ENCODE measurements at regions not wholly inside any gene's neighbourhood (a gene's known extent, or its start where the extent isn't known, plus 50 kb on each side); places are given as distances from the start of the nearest gene placed in this dataset.

DNA sequence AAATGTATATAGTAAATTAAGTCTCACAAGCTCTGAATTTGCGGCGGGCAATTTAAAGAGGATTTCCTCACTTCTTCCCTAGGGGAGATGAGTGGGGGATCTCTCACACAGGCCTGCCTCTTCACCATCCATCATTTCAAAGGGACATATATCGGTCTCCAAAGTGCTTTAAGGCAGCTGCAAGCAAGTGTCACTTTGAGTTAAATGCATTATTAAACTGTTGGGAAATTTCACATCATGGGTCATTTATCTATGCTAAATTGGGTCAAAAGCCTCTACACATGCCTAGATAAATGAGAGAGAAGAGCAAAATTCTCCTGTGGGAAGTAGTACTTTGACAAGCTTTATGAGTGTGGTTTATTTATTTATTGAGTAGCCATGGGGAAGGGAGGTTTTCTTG lies 1106.1 kb upstream of the GOT2 start:
- TF ChIP-seq, protein P1, sequence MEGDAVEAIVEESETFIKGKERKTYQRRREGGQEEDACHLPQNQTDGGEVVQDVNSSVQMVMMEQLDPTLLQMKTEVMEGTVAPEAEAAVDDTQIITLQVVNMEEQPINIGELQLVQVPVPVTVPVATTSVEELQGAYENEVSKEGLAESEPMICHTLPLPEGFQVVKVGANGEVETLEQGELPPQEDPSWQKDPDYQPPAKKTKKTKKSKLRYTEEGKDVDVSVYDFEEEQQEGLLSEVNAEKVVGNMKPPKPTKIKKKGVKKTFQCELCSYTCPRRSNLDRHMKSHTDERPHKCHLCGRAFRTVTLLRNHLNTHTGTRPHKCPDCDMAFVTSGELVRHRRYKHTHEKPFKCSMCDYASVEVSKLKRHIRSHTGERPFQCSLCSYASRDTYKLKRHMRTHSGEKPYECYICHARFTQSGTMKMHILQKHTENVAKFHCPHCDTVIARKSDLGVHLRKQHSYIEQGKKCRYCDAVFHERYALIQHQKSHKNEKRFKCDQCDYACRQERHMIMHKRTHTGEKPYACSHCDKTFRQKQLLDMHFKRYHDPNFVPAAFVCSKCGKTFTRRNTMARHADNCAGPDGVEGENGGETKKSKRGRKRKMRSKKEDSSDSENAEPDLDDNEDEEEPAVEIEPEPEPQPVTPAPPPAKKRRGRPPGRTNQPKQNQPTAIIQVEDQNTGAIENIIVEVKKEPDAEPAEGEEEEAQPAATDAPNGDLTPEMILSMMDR (IDR thresholded peaks at IDR 0.05 in 4 of 5, conservative IDR thresholded peaks at IDR 0.05 in 1 of 5): no peak
- no peak for TF ChIP-seq POLR2A (IDR thresholded peaks at IDR 0.05)
